Neural progenitor cell (in vitro differentiated cells): ENCODE measurements at regions not wholly inside any gene's neighbourhood (a gene's known extent, or its start where the extent isn't known, plus 50 kb on each side); places are given as distances from the start of the nearest gene placed in this dataset.

ENCODE experiments used
- CTCF ChIP-seq: fragments of 200-600 bp; sonication (generic); IDR thresholded peaks from 2 replicates; pipeline ENCODE4 v1.5.1; 2017; ENCODE audit warnings: antibody characterized with exemption, mild to moderate bottlenecking
- EZH2 ChIP-seq: fragments of 200-600 bp; sonication (generic); IDR thresholded peaks from 2 replicates; pipeline ENCODE4 v1.6.1; 2017; ENCODE audit warnings: antibody characterized with exemption, mild to moderate bottlenecking, moderate library complexity

- TF ChIP-seq CTCF (no peak), EZH2 (no peak)
Observed at GRCh38 chr16:51888534-51888933, 658.4 kb downstream of the TOX3 start.
